MM.1S (cell line): ENCODE measurements at regions not wholly inside any gene's neighbourhood (a gene's known extent, or its start where the extent isn't known, plus 50 kb on each side); places are given as distances from the start of the nearest gene placed in this dataset.

ENCODE experiments used
- DNase-seq: peaks from one replicate; pipeline ENCODE4 v3.0.0-alpha.2; 2015
- H2AFZ ChIP-seq: fragments of 300-600 bp; sonication (generic); 2 replicates; pipeline ENCODE4 v1.6.0; 2016; ENCODE audit warnings: antibody characterized with exemption, low read length
- H3F3A ChIP-seq: fragments of 300-600 bp; sonication (generic); 2 replicates; pipeline ENCODE4 v1.6.1; 2016; ENCODE audit warnings: mild to moderate bottlenecking, antibody characterized with exemption, low read length, moderate library complexity, mixed read lengths; ENCODE audit not compliant: insufficient read depth
- H3K27ac ChIP-seq: fragments of 300-600 bp; sonication (generic); 2 replicates; pipeline ENCODE4 v1.5.1; 2016; ENCODE audit warnings: mild to moderate bottlenecking, low read length
- H3K27me3 ChIP-seq: fragments of 300-600 bp; sonication (generic); replicated peaks from 2 replicates; pipeline ENCODE4 v1.6.0; 2016; ENCODE audit warnings: low read length; ENCODE audit not compliant: insufficient read depth
- H3K36me3 ChIP-seq: fragments of 300-600 bp; sonication (generic); replicated peaks from 2 replicates; pipeline ENCODE4 v1.6.1; 2016; ENCODE audit warnings: mild to moderate bottlenecking, low read length, mixed read lengths; ENCODE audit not compliant: insufficient read depth
- H3K4me1 ChIP-seq: fragments of 300-600 bp; sonication (generic); 2 replicates; pipeline ENCODE4 v1.6.1; 2016; ENCODE audit warnings: low read length, mixed read lengths
- H3K4me2 ChIP-seq: fragments of 300-600 bp; sonication (generic); 2 replicates; pipeline ENCODE4 v1.6.0; 2016; ENCODE audit warnings: low read depth, low read length
- H3K4me3 ChIP-seq: fragments of 300-600 bp; sonication (generic); 2 replicates; pipeline ENCODE4 v1.5.1; 2016; ENCODE audit warnings: low read length, mixed read lengths
- H3K79me2 ChIP-seq: fragments of 300-600 bp; sonication (generic); 2 replicates; pipeline ENCODE4 v1.6.1; 2016; ENCODE audit warnings: mixed run types, low read length, mixed read lengths
- H3K9ac ChIP-seq: fragments of 300-600 bp; sonication (generic); 2 replicates; pipeline ENCODE4 v1.6.1; 2016; ENCODE audit warnings: low read length, mixed read lengths
- H3K9me2 ChIP-seq: fragments of 300-600 bp; sonication (generic); replicated peaks from 2 replicates; pipeline ENCODE4 v1.6.1; 2016; ENCODE audit warnings: mild to moderate bottlenecking, low read length, mixed read lengths; ENCODE audit not compliant: insufficient read depth
- H3K9me3 ChIP-seq: fragments of 300-600 bp; sonication (generic); replicated peaks from 2 replicates; pipeline ENCODE4 v1.6.1; 2016; ENCODE audit warnings: mild to moderate bottlenecking, low read length, mixed read lengths; ENCODE audit not compliant: insufficient read depth
- H4K20me1 ChIP-seq: fragments of 300-600 bp; sonication (generic); 2 replicates; pipeline ENCODE4 v1.6.1; 2016; ENCODE audit warnings: mild to moderate bottlenecking, low read length, moderate library complexity, mixed read lengths; ENCODE audit not compliant: insufficient read depth
- EZH2 ChIP-seq: fragments of 300-600 bp; sonication (generic); optimal IDR thresholded peaks from 2 replicates; pipeline ENCODE3; 2017; ENCODE audit warnings: low read depth, mild to moderate bottlenecking, antibody characterized with exemption, low read length, mixed read lengths
- EZH2phosphoT487 ChIP-seq: fragments of 300-600 bp; sonication (generic); IDR thresholded peaks from 2 replicates; pipeline ENCODE4 v1.6.1; 2018; ENCODE audit warnings: antibody characterized with exemption, low read length
- TF ChIP-seq, protein P1 (sequence below): fragments of 300-600 bp; sonication (generic); IDR thresholded peaks from 2 replicates; pipeline ENCODE4 v1.5.1; 2016; ENCODE audit warnings: antibody characterized with exemption, low read length, mixed read lengths

DNA sequence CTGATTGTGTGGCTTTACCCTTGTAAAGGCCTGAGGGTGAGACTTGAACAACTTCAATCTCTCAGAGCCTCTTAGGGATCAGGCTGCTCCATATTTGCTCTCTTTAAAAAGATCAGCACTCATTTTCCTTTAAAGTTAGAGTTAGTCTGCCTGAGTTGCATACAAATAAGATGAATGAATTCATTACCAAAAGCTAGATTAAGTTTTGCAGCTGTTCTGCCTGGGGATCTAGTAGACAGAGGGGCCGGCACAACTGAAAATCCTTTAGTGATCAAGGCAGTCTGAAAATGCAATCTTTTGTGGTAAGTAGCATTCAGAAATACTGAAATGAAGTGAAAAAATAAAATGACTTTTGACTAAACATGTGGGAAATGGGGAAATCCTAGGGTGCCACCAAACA, 264.0 kb downstream of the MAN2A1 start:
- H3K9me2 ChIP-seq: no peaks in the 10 kb centered on the region
- H3K4me3 ChIP-seq: no peak overlapping the region
- H3K27me3 ChIP-seq: no peaks in the 10 kb centered on the region
- no peak for DNase-seq
- H3K4me2 ChIP-seq: no peak overlapping the region
- no peak overlapping the region for H2AFZ ChIP-seq
- H3K9me3 ChIP-seq: no peaks in the 10 kb centered on the region
- H4K20me1 ChIP-seq: no peaks in the 10 kb centered on the region
- H3K79me2 ChIP-seq: no peaks in the 10 kb centered on the region
- peaks cover 23% of the 10 kb centered on the region for H3K4me1 ChIP-seq
- no peaks in the 10 kb centered on the region for H3F3A ChIP-seq
- no peak overlapping the region for H3K9ac ChIP-seq
- no peak for TF ChIP-seq EZH2
- TF ChIP-seq EZH2phosphoT487: no peak
- TF ChIP-seq, protein P1, sequence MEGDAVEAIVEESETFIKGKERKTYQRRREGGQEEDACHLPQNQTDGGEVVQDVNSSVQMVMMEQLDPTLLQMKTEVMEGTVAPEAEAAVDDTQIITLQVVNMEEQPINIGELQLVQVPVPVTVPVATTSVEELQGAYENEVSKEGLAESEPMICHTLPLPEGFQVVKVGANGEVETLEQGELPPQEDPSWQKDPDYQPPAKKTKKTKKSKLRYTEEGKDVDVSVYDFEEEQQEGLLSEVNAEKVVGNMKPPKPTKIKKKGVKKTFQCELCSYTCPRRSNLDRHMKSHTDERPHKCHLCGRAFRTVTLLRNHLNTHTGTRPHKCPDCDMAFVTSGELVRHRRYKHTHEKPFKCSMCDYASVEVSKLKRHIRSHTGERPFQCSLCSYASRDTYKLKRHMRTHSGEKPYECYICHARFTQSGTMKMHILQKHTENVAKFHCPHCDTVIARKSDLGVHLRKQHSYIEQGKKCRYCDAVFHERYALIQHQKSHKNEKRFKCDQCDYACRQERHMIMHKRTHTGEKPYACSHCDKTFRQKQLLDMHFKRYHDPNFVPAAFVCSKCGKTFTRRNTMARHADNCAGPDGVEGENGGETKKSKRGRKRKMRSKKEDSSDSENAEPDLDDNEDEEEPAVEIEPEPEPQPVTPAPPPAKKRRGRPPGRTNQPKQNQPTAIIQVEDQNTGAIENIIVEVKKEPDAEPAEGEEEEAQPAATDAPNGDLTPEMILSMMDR: no peak
- no peaks in the 10 kb centered on the region for H3K36me3 ChIP-seq
- no peak overlapping the region for H3K27ac ChIP-seq

DNA sequence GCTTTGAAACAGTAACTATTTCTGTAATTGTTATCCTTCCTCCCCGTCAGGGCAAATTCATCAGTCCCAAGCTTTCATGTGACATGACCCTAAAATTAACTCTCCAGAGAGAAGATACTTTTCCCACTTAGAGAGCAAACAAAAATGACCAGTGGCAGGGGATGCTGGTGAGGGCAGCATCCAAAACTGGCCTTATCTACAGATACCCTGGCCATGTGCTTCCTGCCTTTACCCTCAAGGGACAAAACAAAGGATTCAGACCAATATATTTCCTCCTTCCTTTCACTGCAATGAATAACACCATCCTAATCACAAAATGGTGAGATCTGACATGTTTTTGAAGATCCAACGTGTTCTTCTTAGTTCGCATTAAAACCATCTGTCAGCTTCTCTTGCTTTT, 267.2 kb downstream of the MAN2A1 start:
- Histone ChIP-seq H2AFZ (no peak overlapping the region), H3K79me2 (no peaks in the 10 kb centered on the region), H3K27ac (no peak overlapping the region), H3K9ac (no peak overlapping the region), H3K9me2 (no peaks in the 10 kb centered on the region), H3K4me3 (no peak overlapping the region), H3K27me3 (no peaks in the 10 kb centered on the region), H3K4me2 (no peak overlapping the region), H3K9me3 (no peaks in the 10 kb centered on the region), H3F3A (no peaks in the 10 kb centered on the region), H3K4me1 (peaks cover 11% of the 10 kb centered on the region), H3K36me3 (no peaks in the 10 kb centered on the region), H4K20me1 (no peaks in the 10 kb centered on the region)
- DNase-seq: peak; percentile 1
- TF ChIP-seq EZH2phosphoT487: no peak
- TF ChIP-seq, protein P1: no peak

DNA sequence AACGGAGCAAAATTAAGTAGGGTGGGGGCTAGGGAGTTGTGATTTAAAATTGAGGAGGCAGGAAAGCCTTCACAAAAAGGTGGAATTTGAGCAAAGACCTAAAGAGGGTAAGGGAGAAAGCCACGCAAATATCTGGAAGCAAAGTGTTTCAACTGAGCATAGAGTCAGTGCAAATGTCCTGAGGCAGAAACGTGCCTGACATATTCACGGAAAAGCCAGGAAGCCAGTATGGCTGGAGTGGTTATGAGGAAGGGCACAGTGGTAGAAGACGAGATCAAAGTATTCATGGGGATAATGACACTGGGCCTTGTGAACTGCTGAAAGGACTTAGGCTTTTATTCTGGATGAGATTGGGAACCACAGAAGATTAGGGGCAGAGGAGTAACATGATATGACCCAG, 268.4 kb downstream of the MAN2A1 start:
- H3K79me2 ChIP-seq: no peaks in the 10 kb centered on the region
- no peaks in the 10 kb centered on the region for H3K9me3 ChIP-seq

DNA sequence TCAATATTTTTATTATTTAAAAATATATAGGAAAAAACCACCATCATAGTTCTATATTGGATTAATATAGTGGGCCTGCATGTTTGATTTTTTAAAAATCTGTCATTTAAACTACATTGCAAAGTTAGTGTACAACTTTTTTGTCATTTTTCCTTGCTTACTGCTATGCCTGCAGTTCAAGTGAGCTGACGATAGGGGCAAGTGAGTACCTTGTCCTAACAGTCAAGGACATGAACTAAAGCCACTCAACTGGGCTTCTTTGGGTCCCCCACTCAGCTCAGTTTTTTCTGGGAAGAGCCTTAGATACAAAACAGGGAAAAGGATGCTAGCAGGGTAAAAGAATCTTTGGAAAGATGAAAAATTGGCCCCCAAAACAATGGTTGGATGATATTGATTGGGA, 269.9 kb downstream of the MAN2A1 start:
- H3K4me1 ChIP-seq: peaks cover 21% of the 10 kb centered on the region
- H3K79me2 ChIP-seq: no peaks in the 10 kb centered on the region
- no peaks in the 10 kb centered on the region for H3K36me3 ChIP-seq
- H3K27ac ChIP-seq: no peak overlapping the region
- H3K4me2 ChIP-seq: no peak overlapping the region
- H3K9me2 ChIP-seq: no peaks in the 10 kb centered on the region
- no peak overlapping the region for H2AFZ ChIP-seq
- TF ChIP-seq EZH2phosphoT487 (no peak), EZH2 (no peak)
- TF ChIP-seq, protein P1: no peak
- DNase-seq: no peak
- no peaks in the 10 kb centered on the region for H4K20me1 ChIP-seq
- H3K27me3 ChIP-seq: no peaks in the 10 kb centered on the region
- H3K4me3 ChIP-seq: no peak overlapping the region
- no peaks in the 10 kb centered on the region for H3K9me3 ChIP-seq
- no peak overlapping the region for H3K9ac ChIP-seq
- H3F3A ChIP-seq: no peaks in the 10 kb centered on the region

More for the DNA sequence above, 268.4 kb downstream of the MAN2A1 start:
- DNase-seq: peak; percentile 2
- no peaks in the 10 kb centered on the region for H3K27me3 ChIP-seq
- H3F3A ChIP-seq: no peaks in the 10 kb centered on the region
- no peak overlapping the region for H3K27ac ChIP-seq
- peaks cover 17% of the 10 kb centered on the region for H3K4me1 ChIP-seq
- H3K9me2 ChIP-seq: no peaks in the 10 kb centered on the region
- H3K4me3 ChIP-seq: no peak overlapping the region
- H3K9ac ChIP-seq: no peak overlapping the region
- H3K36me3 ChIP-seq: no peaks in the 10 kb centered on the region
- no peak overlapping the region for H3K4me2 ChIP-seq
- H2AFZ ChIP-seq: no peak overlapping the region
- no peak for TF ChIP-seq EZH2
- H4K20me1 ChIP-seq: no peaks in the 10 kb centered on the region
